Spleen (tissue), 7 donors: ENCODE measurements at regions not wholly inside any gene's neighbourhood (a gene's known extent, or its start where the extent isn't known, plus 50 kb on each side); places are given as distances from the start of the nearest gene placed in this dataset.

ENCODE experiments used
- CTCF ChIP-seq, 11 experiments: fragments of 200-600 bp in 7 of 11; fragments of 450-650 bp in 4 of 11; sonication (generic) in 4 of 11; IDR thresholded peaks in 8 of 11; conservative IDR thresholded peaks in 3 of 11; 1 replicate in 7 of 11; 2 replicates in 4 of 11; pipeline versions ENCODE4 v1.4.0 to v1.8.0; 2016 to 2021; ENCODE audit warnings: antibody characterized with exemption in 11 of 11, inconsistent platforms in 4 of 11, mild to moderate bottlenecking in 1 of 11
- POLR2A ChIP-seq, 3 donors: fragments of 450-650 bp; IDR thresholded peaks; one replicate each; pipeline ENCODE4 v1.5.1; 2017; ENCODE audit warnings: antibody characterized with exemption in 3 of 3, mild to moderate bottlenecking in 1 of 3
- donor health status: DM: no; HTN: no; CAD: no; lungs with moderate emphysema.
- donor health status: DM: no; HTN: no; CAD: no.
- donor health status: DM: no; HTN: no; CAD: no.

- no peak for TF ChIP-seq CTCF (IDR thresholded peaks at IDR 0.05 in 8 of 11, conservative IDR thresholded peaks at IDR 0.05 in 3 of 11)
- no peak for TF ChIP-seq POLR2A (IDR thresholded peaks at IDR 0.05)
Measured at GRCh38 chr17:70539132-70539924, 370.0 kb downstream of the KCNJ2 start.
